Hepatocyte (in vitro differentiated cells): ENCODE measurements at regions not wholly inside any gene's neighbourhood (a gene's known extent, or its start where the extent isn't known, plus 50 kb on each side); places are given as distances from the start of the nearest gene placed in this dataset.

Experiments used
- EZH2 ChIP-seq: fragments of 200-600 bp; sonication (generic); IDR thresholded peaks from 2 replicates; pipeline ENCODE4 v1.6.1; 2016; ENCODE audit warnings: antibody characterized with exemption, mild to moderate bottlenecking, borderline replicate concordance
- EZH2phosphoT487 ChIP-seq: fragments of 200-600 bp; sonication (generic); IDR thresholded peaks from one replicate; pipeline ENCODE4 v1.6.1; 2018; ENCODE audit warnings: antibody characterized with exemption, mild to moderate bottlenecking, low read depth, moderate library complexity; ENCODE audit not compliant: unreplicated experiment, severe bottlenecking
- TF ChIP-seq, protein P1 (sequence below): fragments of 200-600 bp; sonication (generic); IDR thresholded peaks from 2 replicates; pipeline ENCODE4 v1.5.1; 2016; ENCODE audit warnings: antibody characterized with exemption, mild to moderate bottlenecking; ENCODE audit not compliant: poor library complexity

- TF ChIP-seq EZH2phosphoT487 (no peak), EZH2 (no peak)
- TF ChIP-seq, protein P1, sequence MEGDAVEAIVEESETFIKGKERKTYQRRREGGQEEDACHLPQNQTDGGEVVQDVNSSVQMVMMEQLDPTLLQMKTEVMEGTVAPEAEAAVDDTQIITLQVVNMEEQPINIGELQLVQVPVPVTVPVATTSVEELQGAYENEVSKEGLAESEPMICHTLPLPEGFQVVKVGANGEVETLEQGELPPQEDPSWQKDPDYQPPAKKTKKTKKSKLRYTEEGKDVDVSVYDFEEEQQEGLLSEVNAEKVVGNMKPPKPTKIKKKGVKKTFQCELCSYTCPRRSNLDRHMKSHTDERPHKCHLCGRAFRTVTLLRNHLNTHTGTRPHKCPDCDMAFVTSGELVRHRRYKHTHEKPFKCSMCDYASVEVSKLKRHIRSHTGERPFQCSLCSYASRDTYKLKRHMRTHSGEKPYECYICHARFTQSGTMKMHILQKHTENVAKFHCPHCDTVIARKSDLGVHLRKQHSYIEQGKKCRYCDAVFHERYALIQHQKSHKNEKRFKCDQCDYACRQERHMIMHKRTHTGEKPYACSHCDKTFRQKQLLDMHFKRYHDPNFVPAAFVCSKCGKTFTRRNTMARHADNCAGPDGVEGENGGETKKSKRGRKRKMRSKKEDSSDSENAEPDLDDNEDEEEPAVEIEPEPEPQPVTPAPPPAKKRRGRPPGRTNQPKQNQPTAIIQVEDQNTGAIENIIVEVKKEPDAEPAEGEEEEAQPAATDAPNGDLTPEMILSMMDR, result no peak
These were observed 96.4 kb downstream of the BANF2 start for GRCh38 chr20:17796091-17796563.
